ENCODE measurements at regions not wholly inside any gene's neighbourhood (a gene's known extent, or its start where the extent isn't known, plus 50 kb on each side); places are given as distances from the start of the nearest gene placed in this dataset.

- DNase-seq (ENCODE audit: low spot score): no peak
These were observed 228.8 kb downstream of the FBXO15 start for GRCh38 chr18:73918816-73919215.

DNA sequence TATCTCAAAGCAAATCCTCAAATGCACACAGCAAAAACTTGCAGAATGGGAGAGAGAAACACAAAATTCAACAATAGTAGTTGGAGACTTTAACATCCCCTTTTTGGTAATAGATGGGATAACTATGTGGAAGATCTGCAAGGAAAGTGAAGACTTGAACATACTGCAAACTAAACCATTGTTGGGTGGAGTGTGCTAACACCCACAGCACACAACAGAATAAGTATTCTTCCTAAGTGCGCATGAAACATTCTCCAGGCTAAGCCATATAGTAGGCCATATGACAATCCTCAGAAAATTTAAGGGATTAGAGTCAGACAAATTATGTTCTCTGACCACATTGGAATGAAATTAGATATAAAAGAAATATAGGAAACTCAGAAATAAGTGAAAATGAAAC is 230.6 kb downstream of the FBXO15 start:
- DNase-seq (ENCODE audit: low spot score): no peak

DNA sequence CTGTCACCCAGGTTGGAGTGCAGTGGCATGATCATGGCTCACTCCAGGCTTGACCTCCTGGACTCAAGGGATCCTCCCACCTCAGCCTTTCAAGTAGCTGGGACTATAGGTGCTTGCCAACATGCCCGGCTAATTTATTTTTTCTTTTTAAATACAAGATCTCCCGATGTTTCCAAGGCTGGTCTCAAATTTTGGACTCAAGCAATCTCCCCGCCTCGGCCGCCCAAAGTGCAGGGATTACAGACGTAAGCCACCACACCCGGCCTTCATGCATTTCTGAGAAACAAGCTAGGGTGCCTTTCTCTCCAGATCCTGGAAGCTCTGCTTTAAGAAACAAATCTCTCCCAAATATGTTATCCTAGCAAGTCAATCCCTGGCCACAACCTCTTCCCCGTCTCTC is 234.1 kb downstream of the FBXO15 start:
- no peak for DNase-seq (ENCODE audit: low spot score)

DNA sequence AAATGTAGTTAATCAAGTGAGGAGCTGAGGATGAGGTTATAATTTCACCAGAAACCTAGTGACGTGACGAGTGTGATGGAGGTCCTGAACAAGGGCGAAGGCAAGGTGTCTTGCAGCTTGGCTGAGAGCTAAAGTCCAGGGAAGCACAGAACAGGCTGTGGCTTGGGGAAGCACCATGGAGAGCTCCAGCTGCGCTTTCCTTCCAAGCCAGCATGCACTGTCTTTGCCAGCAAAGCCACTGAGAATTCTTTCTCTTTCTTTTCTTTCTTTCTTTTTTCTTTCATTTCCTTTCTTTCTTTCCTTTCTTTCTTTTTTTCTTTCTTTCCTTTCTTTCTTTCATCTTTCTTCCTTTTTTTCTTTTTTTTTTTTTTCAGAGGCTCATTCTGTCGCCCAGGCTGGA is 239.3 kb downstream of the FBXO15 start:
- DNase-seq (ENCODE audit: low spot score): no peak

GRCh38 chr18:73901566-73901965 is 246.1 kb downstream of the FBXO15 start:
- DNase-seq (ENCODE audit: low spot score): no peak

GRCh38 chr18:73901151-73901550 is 246.5 kb downstream of the FBXO15 start:
- DNase-seq (ENCODE audit: low spot score): no peak

DNA sequence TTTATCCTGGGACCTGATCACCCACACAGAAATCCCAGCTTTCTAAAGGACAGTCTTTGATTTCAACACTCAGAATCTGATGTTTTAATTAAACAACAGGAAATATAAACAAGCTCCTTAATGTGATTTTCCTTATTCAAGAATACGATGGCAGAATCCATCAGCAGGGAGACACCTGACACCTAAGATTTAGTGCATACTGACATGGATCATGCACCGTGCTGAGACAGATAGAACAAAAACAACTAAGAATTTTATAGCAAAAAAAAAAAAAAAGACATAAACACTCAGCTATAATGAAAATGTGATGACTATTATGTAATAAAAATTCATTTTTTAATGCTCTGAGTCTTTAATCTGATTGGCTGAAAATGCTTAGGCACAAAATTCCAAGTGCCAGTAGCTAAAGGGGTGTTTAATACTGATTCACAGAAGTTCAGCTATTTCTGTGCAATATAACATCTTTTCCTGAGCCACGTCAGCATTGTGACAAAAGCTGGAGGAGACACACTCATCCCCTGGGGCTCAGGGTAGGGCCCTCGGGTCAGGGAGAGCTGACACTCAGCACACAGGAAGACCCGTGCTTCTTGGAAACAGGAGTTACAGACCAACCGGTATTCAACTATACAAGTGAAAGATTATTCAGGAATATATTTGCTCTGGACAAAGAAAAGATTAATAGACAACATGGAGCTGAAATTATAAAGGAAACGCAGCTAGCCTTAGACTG is 247.4 kb downstream of the FBXO15 start:
- no peak for DNase-seq (ENCODE audit: low spot score)

DNA sequence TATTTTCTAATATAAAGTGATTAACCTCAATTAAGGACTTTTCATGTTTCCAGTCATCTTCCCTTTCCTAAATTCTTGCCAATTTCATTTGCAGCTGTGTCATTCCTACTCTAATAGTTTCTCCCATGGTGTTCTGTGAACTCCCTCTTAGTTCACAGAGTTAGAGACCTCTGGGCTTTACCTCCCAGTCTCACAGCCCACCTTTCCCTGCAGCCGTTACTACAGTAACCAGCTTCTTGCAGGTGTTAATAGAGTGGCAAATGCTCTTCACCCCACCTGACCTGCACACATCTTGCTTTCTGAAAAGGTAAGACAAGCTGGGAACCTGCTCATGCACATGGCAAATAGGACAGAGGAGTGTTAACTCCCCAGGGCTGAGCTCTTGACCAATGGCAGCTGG is 250.1 kb downstream of the FBXO15 start:
- DNase-seq (ENCODE audit: low spot score): no peak

DNA sequence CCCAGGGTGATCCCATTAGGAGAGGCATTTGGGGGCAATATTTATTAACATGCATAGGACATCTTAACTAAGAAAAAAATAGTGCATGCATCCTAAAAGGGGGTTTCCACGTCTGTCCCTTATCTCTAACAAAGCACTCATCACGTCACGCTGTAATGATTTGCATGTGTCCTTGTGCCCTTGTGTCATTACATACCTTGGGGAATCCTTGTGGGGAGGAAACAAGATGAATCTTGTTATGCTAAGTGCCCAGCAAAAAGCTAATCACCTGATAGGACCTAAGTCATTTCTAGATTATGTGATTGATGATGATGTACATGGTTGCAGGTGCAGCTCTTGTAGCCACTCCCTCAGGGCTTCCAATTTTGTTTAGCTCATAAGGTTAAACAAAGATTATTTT is 250.9 kb downstream of the FBXO15 start:
- no peak for DNase-seq (ENCODE audit: low spot score)

- no peak for DNase-seq (ENCODE audit: low spot score)
These were observed 251.9 kb downstream of the FBXO15 start for GRCh38 chr18:73895701-73896100.

GRCh38 chr18:73893880-73894279 is 253.8 kb downstream of the FBXO15 start:
- no peak for DNase-seq (ENCODE audit: low spot score)

DNA sequence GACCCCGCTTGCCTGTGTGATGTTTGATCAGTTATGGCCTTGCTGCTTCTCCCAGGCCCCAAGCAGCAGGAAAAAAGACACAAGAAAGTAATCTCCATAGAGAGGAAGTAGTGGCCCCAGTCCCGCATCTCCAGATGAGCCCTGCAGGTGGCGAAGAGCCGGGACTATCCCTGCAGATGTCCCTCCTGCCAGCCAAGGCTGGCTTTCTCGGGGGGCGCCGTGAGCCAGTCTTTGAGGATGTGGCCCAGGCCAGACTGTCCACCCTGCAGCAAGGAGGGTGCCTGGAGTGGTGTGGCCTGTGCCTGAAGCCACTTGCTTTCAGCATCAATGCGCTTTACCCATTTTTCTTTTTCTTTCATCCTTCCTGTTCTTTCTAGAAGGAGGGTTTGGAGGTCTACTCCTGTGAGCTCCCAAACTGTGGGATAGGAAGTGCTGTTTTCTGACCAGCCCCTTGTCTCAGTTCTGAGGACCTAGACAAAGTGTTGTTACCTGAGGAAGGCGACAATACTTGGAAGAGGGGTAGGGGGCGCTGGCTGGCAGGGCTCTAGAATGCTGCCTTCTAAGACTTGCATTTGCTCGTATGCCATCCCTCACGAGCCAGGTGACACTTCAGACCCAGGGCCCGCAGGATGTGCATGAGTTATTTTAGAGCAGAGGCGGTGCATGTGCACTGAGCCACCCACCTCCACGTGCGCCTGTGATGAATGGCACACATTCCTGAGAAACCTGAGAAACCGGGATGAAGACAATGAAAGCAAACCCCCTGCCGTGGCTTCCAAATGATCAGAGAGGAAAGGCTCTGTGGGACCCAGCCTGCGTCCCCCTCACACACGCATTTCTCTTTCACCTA is 255.8 kb downstream of the FBXO15 start:
- DNase-seq (ENCODE audit: low spot score): no peak

GRCh38 chr18:73888565-73888964 is 259.1 kb downstream of the FBXO15 start:
- DNase-seq (ENCODE audit: low spot score): no peak

DNA sequence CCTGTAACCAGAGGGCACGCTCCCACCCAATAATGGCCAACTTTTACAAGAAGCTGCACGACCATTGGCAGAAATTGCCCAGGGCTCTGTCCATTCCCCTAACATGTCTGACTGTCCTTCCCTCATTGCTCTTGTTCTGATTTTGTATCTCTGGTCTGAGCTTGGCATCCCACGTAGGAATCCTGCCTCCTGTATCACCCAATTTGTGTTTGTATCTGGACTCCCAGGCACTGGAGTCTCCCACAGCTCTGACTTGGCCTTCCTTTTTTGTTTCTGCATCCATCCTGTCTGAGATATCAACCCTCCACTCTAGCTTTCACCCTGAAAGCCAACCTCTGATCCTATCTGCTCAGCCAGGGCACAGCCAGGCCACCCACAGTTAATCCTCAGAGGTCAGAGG is 259.8 kb downstream of the FBXO15 start:
- DNase-seq (ENCODE audit: low spot score): no peak

GRCh38 chr18:73884868-73885267 is 262.8 kb downstream of the FBXO15 start:
- DNase-seq (ENCODE audit: low spot score): no peak

DNA sequence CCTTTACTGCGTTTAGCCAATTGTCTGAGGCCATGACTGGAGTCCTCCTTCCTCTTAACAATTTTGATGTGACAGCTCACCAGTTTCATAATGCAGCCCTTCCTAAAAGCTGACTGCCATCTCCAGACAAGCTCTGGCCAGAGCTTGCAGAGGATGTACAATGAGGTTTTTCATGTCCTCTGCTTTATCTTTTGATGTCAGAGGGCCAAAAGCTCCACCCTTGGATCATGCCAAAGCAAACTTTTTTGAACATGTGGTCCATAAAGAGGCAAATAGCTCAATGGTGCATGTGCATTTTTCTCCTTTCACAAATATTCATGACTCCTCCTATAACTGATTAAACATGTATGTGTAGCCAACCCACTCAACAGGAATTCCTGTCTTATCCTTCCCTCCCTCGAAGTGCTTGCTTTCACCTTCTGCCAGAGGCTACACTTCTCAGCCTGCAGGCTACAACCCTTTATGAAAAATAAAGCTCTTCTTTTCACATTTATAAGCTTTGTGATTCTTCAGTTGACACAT is 266.2 kb downstream of the FBXO15 start:
- DNase-seq (ENCODE audit: low spot score): no peak

- no peak for DNase-seq (ENCODE audit: low spot score)
These were observed 267.2 kb downstream of the FBXO15 start for GRCh38 chr18:73880387-73880786.

DNA sequence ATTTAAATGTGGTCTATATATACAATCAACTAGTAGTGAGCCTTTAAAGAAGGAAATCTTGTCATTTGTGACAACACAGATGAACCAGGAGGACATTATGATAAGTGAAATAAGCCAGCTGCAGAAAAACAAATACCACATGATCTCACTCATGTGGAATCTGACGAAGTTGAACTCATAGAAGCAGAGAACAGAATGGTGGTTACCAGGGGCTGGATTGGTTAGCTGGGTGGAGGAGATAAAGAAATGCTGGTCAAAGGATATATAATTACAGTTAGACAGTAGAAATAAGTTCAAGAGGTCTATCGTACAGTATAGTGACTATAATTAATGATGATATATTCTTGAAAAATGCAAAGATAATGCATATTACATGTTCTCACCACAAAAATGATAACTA is 267.9 kb downstream of the FBXO15 start:
- no peak for DNase-seq (ENCODE audit: low spot score)

GRCh38 chr18:73879328-73879727 is 268.3 kb downstream of the FBXO15 start:
- no peak for DNase-seq (ENCODE audit: low spot score)

DNA sequence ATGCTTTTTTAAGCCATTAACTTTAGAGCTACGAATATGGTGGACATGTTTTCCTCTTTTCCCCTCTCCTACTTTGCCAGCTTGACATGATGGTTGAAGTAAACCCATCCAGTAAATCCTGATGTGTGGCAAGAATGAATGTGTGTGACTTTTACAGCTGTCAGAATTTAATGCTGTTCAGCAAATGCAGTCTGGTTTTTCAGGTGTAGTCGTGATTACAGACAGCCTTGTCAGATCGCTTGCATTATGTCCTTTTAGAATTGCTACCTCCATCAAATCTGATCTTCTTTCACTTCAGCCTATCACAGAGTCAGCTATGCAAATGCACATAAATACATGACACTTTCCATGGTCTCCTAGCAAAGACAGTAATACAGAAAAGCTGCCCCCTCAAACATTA is 278.5 kb downstream of the FBXO15 start:
- DNase-seq (ENCODE audit: low spot score): no peak

DNA sequence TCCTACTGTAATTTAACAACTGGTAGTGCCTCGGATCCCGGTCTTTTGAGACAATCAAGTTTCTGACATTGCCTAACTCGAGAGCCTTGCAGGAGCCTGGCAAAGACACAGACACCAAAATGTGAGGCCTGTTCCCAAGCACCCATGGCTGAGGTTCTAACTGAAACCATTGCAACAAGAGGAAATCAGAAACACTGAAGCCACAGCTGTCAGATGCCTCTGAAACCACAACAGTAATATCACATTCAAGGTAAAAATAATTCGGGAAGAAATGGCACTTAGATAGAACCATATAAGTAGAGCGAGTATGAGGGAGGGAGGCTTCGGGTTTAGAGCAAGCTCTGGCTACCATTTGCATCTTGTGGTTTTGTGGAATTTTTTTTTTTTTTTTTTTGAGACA is 285.9 kb downstream of the FBXO15 start:
- no peak for DNase-seq (ENCODE audit: low spot score)

DNA sequence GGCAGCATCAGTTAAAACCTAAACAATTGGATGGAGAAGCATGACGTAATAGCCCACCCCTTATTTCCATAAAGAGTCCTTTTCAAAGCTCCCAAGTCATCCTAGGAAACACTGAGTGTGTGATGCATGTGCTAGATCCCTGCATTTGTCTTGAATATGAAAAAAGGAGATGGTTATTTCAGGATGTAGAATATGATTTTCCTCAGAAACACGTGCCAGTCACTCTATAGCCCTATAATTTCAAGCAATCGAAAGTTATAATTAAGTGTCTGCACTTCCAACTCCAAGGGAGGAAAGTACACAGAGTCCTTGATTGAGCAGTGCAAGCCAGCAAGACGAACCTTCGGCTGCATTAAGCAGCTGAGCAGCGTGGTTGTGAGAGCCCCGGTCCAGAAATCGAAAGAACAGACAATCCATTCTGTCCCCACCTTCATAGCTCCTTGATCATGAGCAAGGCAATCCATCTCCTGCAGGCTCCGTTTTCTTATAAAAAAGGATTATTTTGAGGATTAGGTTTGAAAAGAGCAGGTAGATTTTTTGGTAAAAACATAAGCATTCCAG is 287.7 kb downstream of the FBXO15 start:
- peak; percentile 8 for DNase-seq (ENCODE audit: low spot score)

All from Ammon's horn (tissue), 1 donor.